ENCODE measurements at regions not wholly inside any gene's neighbourhood (a gene's known extent, or its start where the extent isn't known, plus 50 kb on each side); places are given as distances from the start of the nearest gene placed in this dataset.

DNA sequence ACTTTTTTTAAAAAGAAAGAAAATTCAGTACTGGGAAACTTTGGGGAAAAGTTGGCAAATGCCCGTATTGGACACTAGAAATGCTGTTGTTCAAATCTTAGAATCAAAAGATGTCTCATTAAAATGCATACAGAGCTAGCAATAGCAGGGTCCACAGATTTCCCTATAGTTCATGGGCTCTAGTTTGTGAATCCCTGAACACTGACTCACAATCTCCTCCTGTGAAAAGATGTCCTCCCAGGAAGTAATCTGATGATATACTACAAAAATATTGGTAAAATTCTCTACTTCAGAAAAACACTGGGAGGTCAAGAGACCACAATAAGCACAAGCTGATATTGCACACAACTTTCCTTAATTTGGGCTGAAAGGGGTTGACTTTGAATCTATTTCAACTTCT, 568.4 kb upstream of the ZNF385D start:
- no peak overlapping the region for H3K27ac ChIP-seq (ENCODE audit: low read length)
- no peak for ATAC-seq (ENCODE audit: insufficient read depth, low read depth)
- H3K4me3 ChIP-seq (ENCODE audit: low read depth in 1 of 2, low read length in 2 of 2), result no peak overlapping the region
- H2AFZ ChIP-seq (ENCODE audit: low read depth, low read length), result no peak overlapping the region
- no peak for DNase-seq
- TF ChIP-seq EZH2 (IDR thresholded peaks at IDR 0.05; ENCODE audit: borderline replicate concordance, low read depth, low read length, severe bottlenecking), result no peak
- H3K36me3 ChIP-seq (ENCODE audit: insufficient read depth, low read length), result no peaks in the 10 kb centered on the region
- no peaks in the 10 kb centered on the region for H3K9me3 ChIP-seq (ENCODE audit: insufficient read depth, low read length, severe bottlenecking)
- no peak overlapping the region for H3K9ac ChIP-seq (ENCODE audit: low read depth, low read length)
- H3K4me2 ChIP-seq (ENCODE audit: insufficient read depth, low read length), result no peak overlapping the region
- H3K4me1 ChIP-seq (ENCODE audit: insufficient read depth, low read length), result no peaks in the 10 kb centered on the region
- H3K79me2 ChIP-seq (ENCODE audit: insufficient read depth, low read length), result no peaks in the 10 kb centered on the region
- H3K27me3 ChIP-seq (ENCODE audit: insufficient read depth, low read length, poor library complexity), result no peaks in the 10 kb centered on the region
- H4K20me1 ChIP-seq (ENCODE audit: insufficient read depth, low read length), result no peaks in the 10 kb centered on the region

DNA sequence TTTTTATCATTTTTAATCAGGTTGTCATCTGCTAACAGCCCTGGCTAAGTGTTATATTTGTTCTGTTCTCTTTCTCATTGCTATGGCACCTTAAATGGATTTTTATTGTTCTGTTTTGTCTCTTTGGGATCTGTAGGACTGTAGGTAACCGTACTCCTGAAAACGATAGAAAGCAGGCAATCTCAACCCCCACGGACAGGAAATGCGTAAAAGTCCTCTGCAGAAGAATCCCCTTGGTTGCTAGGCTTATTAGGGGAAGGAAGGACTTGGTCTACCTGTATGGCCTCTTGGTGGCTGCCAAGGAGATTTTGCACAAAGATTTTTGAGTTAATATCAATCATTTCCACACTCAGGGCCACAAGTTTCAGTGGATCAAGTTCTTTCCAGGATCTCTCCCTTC, 571.9 kb upstream of the ZNF385D start:
- H3K36me3 ChIP-seq (ENCODE audit: insufficient read depth, low read length), result no peaks in the 10 kb centered on the region
- no peaks in the 10 kb centered on the region for H3K79me2 ChIP-seq (ENCODE audit: insufficient read depth, low read length)
- H3K27ac ChIP-seq (ENCODE audit: low read length), result no peak overlapping the region
- no peaks in the 10 kb centered on the region for H3K27me3 ChIP-seq (ENCODE audit: insufficient read depth, low read length, poor library complexity)
- no peak overlapping the region for H3K9ac ChIP-seq (ENCODE audit: low read depth, low read length)
- H3K4me2 ChIP-seq (ENCODE audit: insufficient read depth, low read length), result no peak overlapping the region
- TF ChIP-seq, protein P1, sequence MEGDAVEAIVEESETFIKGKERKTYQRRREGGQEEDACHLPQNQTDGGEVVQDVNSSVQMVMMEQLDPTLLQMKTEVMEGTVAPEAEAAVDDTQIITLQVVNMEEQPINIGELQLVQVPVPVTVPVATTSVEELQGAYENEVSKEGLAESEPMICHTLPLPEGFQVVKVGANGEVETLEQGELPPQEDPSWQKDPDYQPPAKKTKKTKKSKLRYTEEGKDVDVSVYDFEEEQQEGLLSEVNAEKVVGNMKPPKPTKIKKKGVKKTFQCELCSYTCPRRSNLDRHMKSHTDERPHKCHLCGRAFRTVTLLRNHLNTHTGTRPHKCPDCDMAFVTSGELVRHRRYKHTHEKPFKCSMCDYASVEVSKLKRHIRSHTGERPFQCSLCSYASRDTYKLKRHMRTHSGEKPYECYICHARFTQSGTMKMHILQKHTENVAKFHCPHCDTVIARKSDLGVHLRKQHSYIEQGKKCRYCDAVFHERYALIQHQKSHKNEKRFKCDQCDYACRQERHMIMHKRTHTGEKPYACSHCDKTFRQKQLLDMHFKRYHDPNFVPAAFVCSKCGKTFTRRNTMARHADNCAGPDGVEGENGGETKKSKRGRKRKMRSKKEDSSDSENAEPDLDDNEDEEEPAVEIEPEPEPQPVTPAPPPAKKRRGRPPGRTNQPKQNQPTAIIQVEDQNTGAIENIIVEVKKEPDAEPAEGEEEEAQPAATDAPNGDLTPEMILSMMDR (IDR thresholded peaks at IDR 0.05; ENCODE audit: borderline replicate concordance, extremely low read depth, low read length, poor library complexity, severe bottlenecking), result no peak
- no peak for TF ChIP-seq EZH2 (IDR thresholded peaks at IDR 0.05; ENCODE audit: borderline replicate concordance, low read depth, low read length, severe bottlenecking)
- no peak for ATAC-seq (ENCODE audit: insufficient read depth, low read depth)
- no peaks in the 10 kb centered on the region for H4K20me1 ChIP-seq (ENCODE audit: insufficient read depth, low read length)
- no peak overlapping the region for H2AFZ ChIP-seq (ENCODE audit: low read depth, low read length)
- H3K4me3 ChIP-seq (ENCODE audit: low read depth in 1 of 2, low read length in 2 of 2), result no peak overlapping the region
- DNase-seq, result no peak
- H3K4me1 ChIP-seq (ENCODE audit: insufficient read depth, low read length), result no peaks in the 10 kb centered on the region
- H3K9me3 ChIP-seq (ENCODE audit: insufficient read depth, low read length, severe bottlenecking), result no peaks in the 10 kb centered on the region

- Histone ChIP-seq H3K27ac (ENCODE audit: low read length) (no peak overlapping the region), H3K9ac (ENCODE audit: low read depth, low read length) (no peak overlapping the region), H3K4me1 (ENCODE audit: insufficient read depth, low read length) (no peaks in the 10 kb centered on the region), H4K20me1 (ENCODE audit: insufficient read depth, low read length) (no peaks in the 10 kb centered on the region), H3K79me2 (ENCODE audit: insufficient read depth, low read length) (no peaks in the 10 kb centered on the region), H3K4me2 (ENCODE audit: insufficient read depth, low read length) (no peak overlapping the region), H3K27me3 (ENCODE audit: insufficient read depth, low read length, poor library complexity) (no peaks in the 10 kb centered on the region), H3K36me3 (ENCODE audit: insufficient read depth, low read length) (no peaks in the 10 kb centered on the region), H3K9me3 (ENCODE audit: insufficient read depth, low read length, severe bottlenecking) (no peaks in the 10 kb centered on the region), H2AFZ (ENCODE audit: low read depth, low read length) (no peak overlapping the region), H3K4me3 (ENCODE audit: low read depth in 1 of 2, low read length in 2 of 2) (no peak overlapping the region)
- no peak for DNase-seq
- TF ChIP-seq, protein P1 (IDR thresholded peaks at IDR 0.05; ENCODE audit: borderline replicate concordance, extremely low read depth, low read length, poor library complexity, severe bottlenecking), result no peak
- TF ChIP-seq EZH2 (IDR thresholded peaks at IDR 0.05; ENCODE audit: borderline replicate concordance, low read depth, low read length, severe bottlenecking), result no peak
- ATAC-seq (ENCODE audit: insufficient read depth, low read depth), result no peak
These were observed 575.3 kb upstream of the ZNF385D start for GRCh38 chr3:22326305-22326704.

- H3K4me1 ChIP-seq (ENCODE audit: insufficient read depth, low read length), result no peaks in the 10 kb centered on the region
- no peak overlapping the region for H3K27ac ChIP-seq (ENCODE audit: low read length)
- no peaks in the 10 kb centered on the region for H3K9me3 ChIP-seq (ENCODE audit: insufficient read depth, low read length, severe bottlenecking)
- no peak for DNase-seq
- no peak overlapping the region for H2AFZ ChIP-seq (ENCODE audit: low read depth, low read length)
- H3K27me3 ChIP-seq (ENCODE audit: insufficient read depth, low read length, poor library complexity), result no peaks in the 10 kb centered on the region
- H3K4me3 ChIP-seq (ENCODE audit: low read depth in 1 of 2, low read length in 2 of 2), result no peak overlapping the region
- no peaks in the 10 kb centered on the region for H3K79me2 ChIP-seq (ENCODE audit: insufficient read depth, low read length)
- TF ChIP-seq, protein P1 (IDR thresholded peaks at IDR 0.05; ENCODE audit: borderline replicate concordance, extremely low read depth, low read length, poor library complexity, severe bottlenecking), result no peak
- TF ChIP-seq EZH2 (IDR thresholded peaks at IDR 0.05; ENCODE audit: borderline replicate concordance, low read depth, low read length, severe bottlenecking), result no peak
- H3K9ac ChIP-seq (ENCODE audit: low read depth, low read length), result no peak overlapping the region
- H3K4me2 ChIP-seq (ENCODE audit: insufficient read depth, low read length), result no peak overlapping the region
- H3K36me3 ChIP-seq (ENCODE audit: insufficient read depth, low read length), result no peaks in the 10 kb centered on the region
- no peaks in the 10 kb centered on the region for H4K20me1 ChIP-seq (ENCODE audit: insufficient read depth, low read length)
- ATAC-seq (ENCODE audit: insufficient read depth, low read depth), result no peak
These were observed 584.0 kb upstream of the ZNF385D start for GRCh38 chr3:22334996-22335395.

Measured in DND-41 (cell line).